Activated T-cell treated with anti-CD3 and anti-CD28 coated beads for 48 hours (primary cell): ENCODE measurements at regions not wholly inside any gene's neighbourhood (a gene's known extent, or its start where the extent isn't known, plus 50 kb on each side); places are given as distances from the start of the nearest gene placed in this dataset.

Experiments
- DNase-seq: peaks from one replicate; pipeline ENCODE4 v3.0.0-alpha.2; 2020; ENCODE audit warnings: low read depth

GRCh38 chr7:159263430-159263829, 118.8 kb upstream of the VIPR2 start:
- DNase-seq = no peak

DNA sequence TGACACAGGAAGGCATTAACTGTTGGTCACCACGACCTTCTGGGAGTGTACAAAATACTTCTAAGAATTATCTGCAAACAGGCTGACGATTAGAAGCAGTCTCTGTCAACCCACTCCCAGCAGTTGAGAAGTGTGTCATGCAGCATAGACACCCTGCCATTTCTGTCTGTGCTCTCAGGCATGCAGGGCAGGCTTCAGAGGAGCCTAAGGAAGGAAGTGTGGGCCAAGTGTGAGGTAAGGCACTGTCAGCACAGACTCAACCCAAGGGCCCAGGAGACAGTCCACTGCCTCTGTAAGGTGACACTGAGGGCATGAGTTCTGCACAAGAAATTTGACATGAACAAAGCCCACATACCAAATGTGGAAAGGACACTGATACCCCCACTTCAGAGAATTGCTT, 109.0 kb upstream of the VIPR2 start:
- DNase-seq = no peak

- no peak for DNase-seq
Observed at GRCh38 chr7:159250471-159250870, 105.8 kb upstream of the VIPR2 start.

GRCh38 chr7:159249671-159250070, 105.0 kb upstream of the VIPR2 start:
- DNase-seq = no peak

DNA sequence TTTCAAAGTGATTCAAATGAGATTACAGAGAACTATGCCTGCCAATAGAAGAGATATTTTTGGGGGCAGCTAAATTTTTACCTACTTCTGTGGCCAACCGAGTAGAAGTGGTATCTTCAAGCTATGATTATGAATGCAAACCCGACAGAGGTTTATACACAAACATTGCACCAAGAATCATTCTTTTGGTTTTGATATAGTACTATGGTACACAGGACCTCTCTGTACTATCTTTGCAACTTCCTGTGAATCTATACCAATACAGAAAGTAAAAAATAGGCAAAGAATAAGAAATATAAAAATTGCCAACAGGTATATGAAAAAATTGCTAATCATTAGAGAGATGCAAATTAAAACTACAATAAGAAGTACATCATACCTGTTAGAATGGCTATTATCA, 103.2 kb upstream of the VIPR2 start:
- DNase-seq = no peak

DNA sequence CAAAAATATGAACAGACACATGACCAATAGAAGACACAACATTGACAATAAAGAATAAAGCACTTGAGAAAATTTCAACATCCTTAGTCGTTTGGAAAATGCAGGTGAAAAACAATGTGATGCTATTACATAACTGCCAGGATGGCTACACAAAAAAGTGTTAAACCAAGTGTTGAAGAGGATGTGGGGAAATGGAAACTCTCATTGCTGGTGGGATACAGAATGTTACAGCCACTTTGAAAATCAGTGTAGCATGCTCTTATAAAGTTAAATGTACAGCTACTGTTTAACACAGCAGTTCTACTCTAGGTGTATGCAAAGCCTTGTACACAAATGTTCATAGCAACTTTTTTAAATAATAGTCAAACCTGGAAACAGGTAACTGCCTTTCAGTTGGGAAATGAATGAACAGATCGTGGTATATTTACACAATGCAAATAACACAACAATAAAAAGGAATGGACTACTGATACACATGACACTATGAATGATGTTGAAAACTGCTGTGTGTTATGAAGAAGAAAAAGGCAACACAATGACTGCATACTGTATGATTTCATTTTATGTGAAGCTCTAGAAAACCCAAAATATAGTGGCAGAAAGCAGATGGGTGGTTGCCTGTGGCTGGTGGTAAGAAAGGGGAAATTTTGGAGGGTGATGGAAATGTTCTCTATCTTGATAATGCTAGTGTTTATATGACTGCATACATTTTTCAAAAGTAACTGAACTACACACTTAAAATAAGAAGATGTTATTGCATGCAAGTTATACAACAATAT, 102.2 kb upstream of the VIPR2 start:
- no peak for DNase-seq

DNA sequence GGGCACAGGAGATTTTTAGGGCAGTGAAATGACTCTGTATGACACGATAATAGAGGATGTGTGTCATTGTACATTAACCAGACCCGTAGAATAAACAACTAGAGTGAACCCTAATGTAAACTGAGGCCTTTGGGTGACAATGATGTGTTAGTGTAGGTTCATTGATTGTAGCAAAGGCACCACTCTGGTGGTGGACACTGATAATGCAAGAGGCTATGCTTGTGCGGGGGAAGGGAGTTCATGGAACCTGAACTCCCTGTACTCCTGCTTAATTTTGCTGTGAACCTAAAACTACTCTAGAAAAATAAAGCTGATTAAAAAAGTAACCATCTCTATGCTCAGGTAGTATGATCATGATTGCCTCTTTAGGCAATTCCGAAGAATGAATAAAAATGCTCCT, 96.3 kb upstream of the VIPR2 start:
- DNase-seq = no peak

GRCh38 chr7:159239028-159239427, 94.4 kb upstream of the VIPR2 start:
- no peak for DNase-seq

- DNase-seq = no peak
Observed at GRCh38 chr7:159238541-159238940, 93.9 kb upstream of the VIPR2 start.

DNA sequence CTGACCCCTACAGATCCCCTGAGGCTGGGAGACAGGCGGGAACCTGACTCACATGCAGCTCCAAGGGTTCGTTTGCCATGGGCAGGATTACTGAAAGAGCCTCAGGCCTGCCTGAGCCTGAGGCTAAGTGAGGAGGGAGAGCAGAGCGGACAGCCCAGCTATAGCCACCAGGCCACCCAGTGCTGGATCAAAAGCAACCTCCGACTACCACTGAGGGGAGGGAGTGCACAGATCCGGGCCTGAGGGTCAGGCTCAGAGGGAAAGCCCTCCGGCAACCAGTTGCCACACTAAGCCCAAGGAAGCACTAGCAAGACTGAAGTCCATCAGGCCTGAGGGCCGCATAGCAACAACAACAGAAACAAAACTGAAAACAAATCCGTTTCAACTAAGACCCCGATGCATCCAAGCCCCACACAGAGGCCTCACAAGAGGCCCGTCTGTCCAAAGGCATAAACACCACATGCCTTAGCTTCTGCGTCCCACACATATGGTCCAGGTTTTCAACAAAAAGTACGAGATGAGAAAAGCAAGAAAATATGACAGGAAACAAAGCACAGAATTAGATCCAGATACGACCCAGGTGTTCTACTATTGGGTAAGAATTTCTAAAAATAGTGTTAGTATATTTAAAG, 92.5 kb upstream of the VIPR2 start:
- no peak for DNase-seq

- no peak for DNase-seq
Observed at GRCh38 chr7:159231017-159231416, 86.3 kb upstream of the VIPR2 start.

DNA sequence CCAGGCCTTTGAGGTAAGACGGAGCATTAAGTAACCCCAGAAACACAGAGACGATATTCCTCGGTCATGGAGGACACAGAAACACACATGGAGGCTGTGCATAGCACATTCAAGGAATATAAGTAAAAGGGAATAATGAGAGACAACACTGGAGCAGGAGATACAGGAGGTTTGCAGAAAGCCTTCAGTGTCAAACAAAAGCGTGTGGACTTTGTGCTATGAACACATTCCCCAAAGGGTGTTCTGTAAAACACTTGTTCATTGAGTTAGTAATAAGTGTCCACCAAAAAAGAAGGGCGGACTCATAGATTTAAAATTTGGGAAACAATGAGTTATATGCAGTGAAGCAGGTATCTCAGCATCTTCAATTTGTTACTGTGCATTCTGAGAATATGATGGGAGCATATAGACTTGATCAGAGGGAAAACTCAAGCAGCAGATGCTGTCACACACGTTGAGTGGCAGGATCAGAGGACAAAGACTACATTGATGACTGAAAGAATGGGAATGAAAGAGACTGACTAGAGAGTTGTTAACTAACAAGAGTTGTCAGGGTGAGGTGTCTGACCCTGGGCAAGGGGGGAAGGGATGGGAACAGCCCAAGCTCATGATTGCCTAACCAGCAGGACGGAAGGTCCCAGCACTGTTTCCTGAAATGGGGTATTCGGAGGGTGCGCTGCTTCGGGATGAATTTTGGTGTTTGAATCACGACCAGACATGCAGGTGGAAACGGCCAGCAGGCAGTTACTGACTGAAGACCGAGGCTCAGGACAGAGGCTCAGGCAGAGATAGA, 85.2 kb upstream of the VIPR2 start:
- DNase-seq = no peak

GRCh38 chr7:159227433-159227832, 82.8 kb upstream of the VIPR2 start:
- no peak for DNase-seq

DNA sequence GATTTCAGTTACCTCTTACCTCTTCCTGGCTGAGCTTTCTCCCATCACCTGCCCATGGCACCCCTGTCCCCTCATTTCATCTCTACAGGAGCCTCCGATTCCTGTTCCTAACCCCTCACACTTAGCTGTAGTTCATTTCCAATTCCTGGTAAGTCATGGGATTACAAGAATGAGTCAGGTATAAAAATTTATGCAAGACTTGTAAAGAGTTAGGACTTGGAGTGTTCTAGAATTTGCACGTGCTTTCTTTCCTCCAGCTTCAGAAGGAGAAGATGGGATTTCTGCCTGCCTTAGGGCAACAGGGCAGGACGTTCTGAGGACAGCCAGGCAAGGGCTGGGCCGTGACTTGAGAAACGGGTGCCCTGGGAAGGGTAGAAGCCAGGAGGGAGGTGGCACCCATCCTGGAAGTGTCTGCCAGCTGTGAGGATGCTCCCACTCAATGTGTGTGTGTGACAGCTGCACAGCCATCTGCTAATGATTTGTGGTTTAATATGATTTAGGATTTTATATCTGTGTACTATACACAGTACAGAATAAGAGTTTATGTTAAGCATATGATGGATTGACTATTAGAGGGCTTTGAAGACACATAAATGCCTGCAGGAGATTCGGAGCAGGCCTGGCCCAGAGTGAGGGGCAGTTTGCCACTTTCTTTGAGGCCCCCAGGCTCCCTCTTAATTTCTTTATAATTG, 81.5 kb upstream of the VIPR2 start:
- no peak for DNase-seq

DNA sequence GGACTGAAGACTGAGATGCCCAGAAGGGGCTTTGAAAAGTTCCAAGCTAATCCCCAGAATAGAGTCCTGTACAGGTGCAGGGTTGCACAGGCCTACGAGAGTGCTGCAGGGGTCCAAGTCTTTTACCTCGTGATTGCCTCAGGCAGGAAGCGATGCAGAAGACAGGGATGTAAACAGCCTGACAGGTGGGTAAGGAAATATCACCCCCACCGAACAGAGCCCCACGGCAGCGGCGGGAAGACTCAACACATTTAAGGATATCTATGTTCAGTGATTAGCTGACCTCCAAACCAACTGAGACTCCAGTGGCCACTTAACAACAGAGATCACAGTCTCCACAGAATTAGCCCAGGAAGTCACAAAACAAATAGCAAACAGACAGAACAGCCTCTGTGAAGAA, 73.9 kb upstream of the VIPR2 start:
- DNase-seq = no peak

GRCh38 chr7:159218170-159218569, 73.5 kb upstream of the VIPR2 start:
- no peak for DNase-seq

- no peak for DNase-seq
Observed at GRCh38 chr7:159215076-159215475, 70.4 kb upstream of the VIPR2 start.

- no peak for DNase-seq
Observed at GRCh38 chr7:159213253-159213652, 68.6 kb upstream of the VIPR2 start.

- DNase-seq = no peak
Observed at GRCh38 chr7:159212226-159212625, 67.6 kb upstream of the VIPR2 start.

DNA sequence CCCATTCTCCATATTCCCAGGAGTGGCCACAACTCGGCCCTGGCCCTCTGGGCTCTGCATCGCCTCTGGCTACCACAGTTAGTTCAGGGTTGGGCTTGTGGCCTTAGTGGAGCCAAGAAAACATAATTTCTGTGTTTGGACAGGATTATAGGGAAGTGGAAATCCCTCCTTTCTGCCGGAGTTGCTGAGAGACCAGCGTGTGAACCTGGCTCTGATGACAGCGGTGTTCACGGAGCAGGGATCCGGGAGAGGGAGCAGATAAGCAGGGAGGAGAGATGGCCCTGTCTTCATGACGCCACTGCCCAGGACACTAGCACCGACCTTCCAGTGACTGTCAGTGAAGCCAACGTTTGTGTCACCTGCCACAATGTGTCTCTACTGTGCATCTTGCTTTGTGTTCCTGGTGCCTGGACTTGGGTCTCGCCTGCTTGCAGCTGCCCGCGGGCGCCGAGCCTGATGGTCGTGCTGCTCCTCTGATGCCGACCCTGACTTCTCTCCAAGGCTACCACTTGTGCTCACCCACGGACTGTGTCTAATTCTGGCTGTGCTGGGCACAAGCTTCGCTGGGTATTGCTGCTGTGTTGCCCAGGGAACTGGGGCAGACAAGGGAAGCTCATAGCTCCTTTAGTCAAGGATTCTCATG, 67.0 kb upstream of the VIPR2 start:
- no peak for DNase-seq

- no peak for DNase-seq
Observed at GRCh38 chr7:159210581-159211235, 66.0 kb upstream of the VIPR2 start.
